ENCODE measurements at regions not wholly inside any gene's neighbourhood (a gene's known extent, or its start where the extent isn't known, plus 50 kb on each side); places are given as distances from the start of the nearest gene placed in this dataset.

GRCh38 chr6:97449444-97449966, 166.5 kb upstream of the MMS22L start:
- TF ChIP-seq CTCF (IDR thresholded peaks at IDR 0.05): no peak
- TF ChIP-seq POLR2A (IDR thresholded peaks at IDR 0.05): no peak

Measured in testis (tissue), 2 donors.